ENCODE measurements at regions not wholly inside any gene's neighbourhood (a gene's known extent, or its start where the extent isn't known, plus 50 kb on each side); places are given as distances from the start of the nearest gene placed in this dataset.

DNA sequence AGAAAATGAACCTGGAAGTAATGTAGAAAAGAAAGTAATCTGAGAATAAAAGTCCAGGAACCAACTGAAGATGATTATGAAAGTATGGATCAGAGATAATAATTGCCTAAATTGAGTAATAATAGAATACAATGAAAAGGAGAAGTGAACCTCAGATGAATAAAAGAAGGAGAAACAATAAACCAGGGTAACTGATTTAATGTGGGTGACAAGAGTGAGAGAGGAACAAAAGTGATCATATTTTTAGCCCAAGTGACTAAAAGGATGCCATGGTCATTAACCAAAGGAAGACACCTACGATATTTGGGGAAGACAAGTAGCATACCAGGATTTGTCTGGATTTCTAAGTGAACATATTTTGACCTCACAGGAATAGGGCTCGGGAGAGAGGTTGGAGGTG, 600.6 kb downstream of the RNF144A start:
- Histone ChIP-seq H3K36me3 (ENCODE audit: control insufficient read depth in 4 of 4, insufficient read depth in 3 of 4, low read depth in 1 of 4, low read length in 3 of 4) (no peaks in the 10 kb centered on the region), H3K27ac (ENCODE audit: low read depth in 1 of 2, low read length in 2 of 2) (no peak overlapping the region), H3K4me1 (ENCODE audit: control insufficient read depth in 4 of 4, insufficient read depth in 4 of 4, low read length in 3 of 4) (no peaks in the 10 kb centered on the region), H3K9ac (ENCODE audit: low read depth in 1 of 2, low read length in 2 of 2) (no peak overlapping the region), H3K9me3 (ENCODE audit: control insufficient read depth in 4 of 4, low read length in 3 of 4) (no peaks in the 10 kb centered on the region), H3K27me3 (ENCODE audit: control insufficient read depth in 4 of 4, insufficient read depth in 4 of 4, low read length in 3 of 4) (no peaks in the 10 kb centered on the region), H3K4me3 (ENCODE audit: low read depth in 1 of 3, low read length in 3 of 3) (no peak overlapping the region)
- TF ChIP-seq FOXA2 (IDR thresholded peaks at IDR 0.05) (no peak), GABPA (IDR thresholded peaks at IDR 0.05 in 1 of 2, conservative IDR thresholded peaks at IDR 0.05 in 1 of 2) (no peak), CTCF (IDR thresholded peaks at IDR 0.05; ENCODE audit: low read depth, low read length, missing input control) (no peak), FOXA1 (IDR thresholded peaks at IDR 0.05) (no peak), JUND (IDR thresholded peaks at IDR 0.05) (no peak), ATF3 (IDR thresholded peaks at IDR 0.05) (no peak), RAD21 (IDR thresholded peaks at IDR 0.05) (no peak)
- WGBS: 77% methylated on average over 2 of the region's 2 CpGs
- DNase-seq (ENCODE audit: low spot score): no peak

DNA sequence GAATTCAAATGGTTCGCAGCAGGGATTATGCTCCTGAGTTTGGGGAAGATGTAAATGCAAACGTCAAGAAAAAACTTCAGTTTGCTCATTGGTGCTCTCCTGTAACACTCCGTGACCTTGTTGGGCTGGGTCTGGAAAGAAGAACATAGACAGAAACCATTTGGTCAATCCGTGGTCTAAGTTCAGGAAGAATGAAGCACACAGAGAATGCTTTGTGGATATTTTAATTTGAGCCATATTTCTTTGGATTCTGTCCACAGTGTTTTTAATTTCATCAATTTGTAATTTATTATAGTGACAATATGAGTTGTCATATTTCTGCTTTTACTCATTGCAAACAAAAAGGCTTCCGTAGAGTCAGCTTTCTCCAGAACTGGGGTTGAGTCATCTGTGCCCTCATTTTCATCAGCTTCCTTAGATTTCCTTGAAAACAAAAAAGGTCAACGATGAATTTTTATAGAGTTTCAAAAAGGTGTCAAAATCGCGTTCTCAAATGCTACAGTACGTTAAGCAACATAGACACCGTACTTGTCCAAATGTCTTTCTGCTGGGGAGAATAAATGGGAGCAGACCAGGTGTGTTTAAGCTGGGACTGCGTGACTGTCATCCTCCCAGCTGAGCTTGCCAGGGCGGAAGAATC, 606.4 kb downstream of the RNF144A start:
- peaks cover 0 to 1% (median 0%) of the 10 kb centered on the region in 4 donors for H3K9me3 ChIP-seq (ENCODE audit: control insufficient read depth in 4 of 4, low read length in 3 of 4)
- no peak overlapping the region for H3K4me3 ChIP-seq (ENCODE audit: low read depth in 1 of 3, low read length in 3 of 3)
- no peaks in the 10 kb centered on the region for H3K36me3 ChIP-seq (ENCODE audit: control insufficient read depth in 4 of 4, insufficient read depth in 3 of 4, low read depth in 1 of 4, low read length in 3 of 4)
- H3K27me3 ChIP-seq (ENCODE audit: control insufficient read depth in 4 of 4, insufficient read depth in 4 of 4, low read length in 3 of 4): no peaks in the 10 kb centered on the region
- TF ChIP-seq ATF3 (IDR thresholded peaks at IDR 0.05) (no peak), SP1 (IDR thresholded peaks at IDR 0.05) (no peak), FOXA1 (IDR thresholded peaks at IDR 0.05) (no peak), RXRA (IDR thresholded peaks at IDR 0.05) (no peak), ZBTB33 (IDR thresholded peaks at IDR 0.05) (no peak), FOXA2 (IDR thresholded peaks at IDR 0.05) (no peak), YY1 (IDR thresholded peaks at IDR 0.05) (no peak), HNF4A (conservative IDR thresholded peaks at IDR 0.05) (no peak), CTCF (IDR thresholded peaks at IDR 0.05; ENCODE audit: low read depth, low read length, missing input control) (no peak)
- TF ChIP-seq, protein P1, sequence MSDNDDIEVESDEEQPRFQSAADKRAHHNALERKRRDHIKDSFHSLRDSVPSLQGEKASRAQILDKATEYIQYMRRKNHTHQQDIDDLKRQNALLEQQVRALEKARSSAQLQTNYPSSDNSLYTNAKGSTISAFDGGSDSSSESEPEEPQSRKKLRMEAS (IDR thresholded peaks at IDR 0.05): no peak
- TF ChIP-seq, protein P2, sequence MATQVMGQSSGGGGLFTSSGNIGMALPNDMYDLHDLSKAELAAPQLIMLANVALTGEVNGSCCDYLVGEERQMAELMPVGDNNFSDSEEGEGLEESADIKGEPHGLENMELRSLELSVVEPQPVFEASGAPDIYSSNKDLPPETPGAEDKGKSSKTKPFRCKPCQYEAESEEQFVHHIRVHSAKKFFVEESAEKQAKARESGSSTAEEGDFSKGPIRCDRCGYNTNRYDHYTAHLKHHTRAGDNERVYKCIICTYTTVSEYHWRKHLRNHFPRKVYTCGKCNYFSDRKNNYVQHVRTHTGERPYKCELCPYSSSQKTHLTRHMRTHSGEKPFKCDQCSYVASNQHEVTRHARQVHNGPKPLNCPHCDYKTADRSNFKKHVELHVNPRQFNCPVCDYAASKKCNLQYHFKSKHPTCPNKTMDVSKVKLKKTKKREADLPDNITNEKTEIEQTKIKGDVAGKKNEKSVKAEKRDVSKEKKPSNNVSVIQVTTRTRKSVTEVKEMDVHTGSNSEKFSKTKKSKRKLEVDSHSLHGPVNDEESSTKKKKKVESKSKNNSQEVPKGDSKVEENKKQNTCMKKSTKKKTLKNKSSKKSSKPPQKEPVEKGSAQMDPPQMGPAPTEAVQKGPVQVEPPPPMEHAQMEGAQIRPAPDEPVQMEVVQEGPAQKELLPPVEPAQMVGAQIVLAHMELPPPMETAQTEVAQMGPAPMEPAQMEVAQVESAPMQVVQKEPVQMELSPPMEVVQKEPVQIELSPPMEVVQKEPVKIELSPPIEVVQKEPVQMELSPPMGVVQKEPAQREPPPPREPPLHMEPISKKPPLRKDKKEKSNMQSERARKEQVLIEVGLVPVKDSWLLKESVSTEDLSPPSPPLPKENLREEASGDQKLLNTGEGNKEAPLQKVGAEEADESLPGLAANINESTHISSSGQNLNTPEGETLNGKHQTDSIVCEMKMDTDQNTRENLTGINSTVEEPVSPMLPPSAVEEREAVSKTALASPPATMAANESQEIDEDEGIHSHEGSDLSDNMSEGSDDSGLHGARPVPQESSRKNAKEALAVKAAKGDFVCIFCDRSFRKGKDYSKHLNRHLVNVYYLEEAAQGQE (IDR thresholded peaks at IDR 0.05): no peak
- WGBS: 77% methylated on average over 12 of the region's 12 CpGs
- no peak overlapping the region for H3K27ac ChIP-seq (ENCODE audit: low read depth in 1 of 2, low read length in 2 of 2)
- no peak for DNase-seq (ENCODE audit: low spot score)
- H3K9ac ChIP-seq (ENCODE audit: low read depth in 1 of 2, low read length in 2 of 2): no peak overlapping the region
- no peaks in the 10 kb centered on the region for H3K4me1 ChIP-seq (ENCODE audit: control insufficient read depth in 4 of 4, insufficient read depth in 4 of 4, low read length in 3 of 4)
